ENCODE measurements at regions not wholly inside any gene's neighbourhood (a gene's known extent, or its start where the extent isn't known, plus 50 kb on each side); places are given as distances from the start of the nearest gene placed in this dataset.

- no peak for TF ChIP-seq CTCF (IDR thresholded peaks at IDR 0.05; ENCODE audit: insufficient read depth, low read depth, low read length)
- TF ChIP-seq EZH2 (IDR thresholded peaks at IDR 0.05; ENCODE audit: insufficient read depth, low read length), result no peak
These were observed 92.8 kb upstream of the KMT2C start for GRCh38 chr7:152528612-152529011.
